ENCODE measurements at regions not wholly inside any gene's neighbourhood (a gene's known extent, or its start where the extent isn't known, plus 50 kb on each side); places are given as distances from the start of the nearest gene placed in this dataset.
"Not testable (repeated sequence)": the region's sequence is repeated elsewhere in the genome, so short reads cannot be mapped to it uniquely, and the experiment has no call there.

DNA sequence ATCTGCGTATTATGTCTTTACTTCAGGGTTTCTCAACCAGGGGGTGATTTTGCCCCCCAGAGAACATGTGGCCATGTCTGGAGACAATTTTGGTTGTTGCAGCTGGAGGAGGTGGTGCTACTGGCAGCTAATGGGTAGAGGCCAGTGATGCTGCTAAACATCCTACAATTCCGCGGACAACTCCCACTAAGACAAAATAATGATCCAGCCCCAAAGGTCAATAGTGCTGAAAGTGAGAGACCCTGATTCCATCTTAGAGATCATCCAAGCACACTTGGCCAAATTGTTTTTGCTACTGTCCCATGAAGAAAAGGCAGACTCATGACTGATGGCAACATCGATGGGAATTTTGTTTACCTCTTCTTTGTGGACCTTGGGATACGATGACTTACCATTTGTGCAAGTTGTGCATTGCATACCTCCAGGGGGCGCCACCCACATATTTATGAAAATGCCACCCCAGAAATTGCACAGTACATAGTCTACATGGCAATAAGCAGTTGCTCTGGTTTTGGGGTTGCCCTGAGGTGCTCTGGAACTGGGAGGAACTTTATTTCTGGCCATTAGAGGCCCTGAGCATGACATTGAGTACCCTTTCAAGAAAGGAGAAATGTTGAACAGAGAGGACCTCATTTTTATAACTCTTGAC, 144.3 kb downstream of the UNC93B1 start:
- WGBS, 2 donors, result 50 to 75% methylated on average over 2 to 4 of the region's 6 CpGs

DNA sequence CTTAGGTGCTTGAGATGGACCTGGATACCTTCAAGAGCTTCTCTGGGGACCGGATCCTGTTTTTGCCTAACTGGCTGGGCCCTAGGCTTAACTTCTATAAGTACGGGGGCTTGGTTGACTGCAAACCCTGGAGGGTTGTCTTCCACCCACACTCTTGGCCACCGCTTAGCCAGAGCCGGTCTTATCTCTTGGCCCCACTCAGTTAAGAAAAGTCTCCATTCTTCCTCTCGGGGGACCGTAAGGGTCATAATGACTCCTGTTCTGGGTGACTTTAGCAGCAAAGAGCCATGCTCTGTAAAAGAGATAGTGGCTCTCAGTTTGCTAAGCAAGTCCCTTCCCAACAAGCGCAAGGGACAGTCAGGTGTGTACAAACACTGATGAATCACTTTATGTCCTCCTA, 153.2 kb downstream of the UNC93B1 start:
- H3K27me3 ChIP-seq; H3K9me3 ChIP-seq; DNase-seq; intact Hi-C loops (cut with DNase I); H3K27ac ChIP-seq; H3K36me3 ChIP-seq; H3K4me3 ChIP-seq: not testable (repeated sequence)
- WGBS, 2 donors, result 83 to 89% methylated on average over 4 to 6 of the region's 7 CpGs
- peaks cover 0 to 16% (median 0%) of the 10 kb centered on the region in 3 donors for H3K4me1 ChIP-seq

More for the DNA sequence above, 144.3 kb downstream of the UNC93B1 start:
- H3K36me3 ChIP-seq; intact Hi-C loops (cut with DNase I); DNase-seq; H3K4me1 ChIP-seq; H3K4me3 ChIP-seq; H3K27ac ChIP-seq; H3K9me3 ChIP-seq; H3K27me3 ChIP-seq: not testable (repeated sequence)
- TF ChIP-seq, protein P1, sequence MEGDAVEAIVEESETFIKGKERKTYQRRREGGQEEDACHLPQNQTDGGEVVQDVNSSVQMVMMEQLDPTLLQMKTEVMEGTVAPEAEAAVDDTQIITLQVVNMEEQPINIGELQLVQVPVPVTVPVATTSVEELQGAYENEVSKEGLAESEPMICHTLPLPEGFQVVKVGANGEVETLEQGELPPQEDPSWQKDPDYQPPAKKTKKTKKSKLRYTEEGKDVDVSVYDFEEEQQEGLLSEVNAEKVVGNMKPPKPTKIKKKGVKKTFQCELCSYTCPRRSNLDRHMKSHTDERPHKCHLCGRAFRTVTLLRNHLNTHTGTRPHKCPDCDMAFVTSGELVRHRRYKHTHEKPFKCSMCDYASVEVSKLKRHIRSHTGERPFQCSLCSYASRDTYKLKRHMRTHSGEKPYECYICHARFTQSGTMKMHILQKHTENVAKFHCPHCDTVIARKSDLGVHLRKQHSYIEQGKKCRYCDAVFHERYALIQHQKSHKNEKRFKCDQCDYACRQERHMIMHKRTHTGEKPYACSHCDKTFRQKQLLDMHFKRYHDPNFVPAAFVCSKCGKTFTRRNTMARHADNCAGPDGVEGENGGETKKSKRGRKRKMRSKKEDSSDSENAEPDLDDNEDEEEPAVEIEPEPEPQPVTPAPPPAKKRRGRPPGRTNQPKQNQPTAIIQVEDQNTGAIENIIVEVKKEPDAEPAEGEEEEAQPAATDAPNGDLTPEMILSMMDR (IDR thresholded peaks at IDR 0.05), result peak in 3 of 6 experiments; percentile 18 to 52 (median 39)

GRCh38 chr11:67849766-67850165, 154.1 kb downstream of the UNC93B1 start:
- Histone ChIP-seq H3K27ac (peak overlapping the region in 3 of 4 donors; percentile 34 to 77 (median 61)), H3K4me1 (peaks cover 0 to 16% (median 0%) of the 10 kb centered on the region in 3 donors)
- WGBS, 2 donors, result 55 to 64% methylated on average over 4 to 7 of the region's 7 CpGs
- intact Hi-C loops (cut with DNase I); H3K27me3 ChIP-seq; DNase-seq; H3K4me3 ChIP-seq; H3K36me3 ChIP-seq; H3K9me3 ChIP-seq: not testable (repeated sequence)

DNA sequence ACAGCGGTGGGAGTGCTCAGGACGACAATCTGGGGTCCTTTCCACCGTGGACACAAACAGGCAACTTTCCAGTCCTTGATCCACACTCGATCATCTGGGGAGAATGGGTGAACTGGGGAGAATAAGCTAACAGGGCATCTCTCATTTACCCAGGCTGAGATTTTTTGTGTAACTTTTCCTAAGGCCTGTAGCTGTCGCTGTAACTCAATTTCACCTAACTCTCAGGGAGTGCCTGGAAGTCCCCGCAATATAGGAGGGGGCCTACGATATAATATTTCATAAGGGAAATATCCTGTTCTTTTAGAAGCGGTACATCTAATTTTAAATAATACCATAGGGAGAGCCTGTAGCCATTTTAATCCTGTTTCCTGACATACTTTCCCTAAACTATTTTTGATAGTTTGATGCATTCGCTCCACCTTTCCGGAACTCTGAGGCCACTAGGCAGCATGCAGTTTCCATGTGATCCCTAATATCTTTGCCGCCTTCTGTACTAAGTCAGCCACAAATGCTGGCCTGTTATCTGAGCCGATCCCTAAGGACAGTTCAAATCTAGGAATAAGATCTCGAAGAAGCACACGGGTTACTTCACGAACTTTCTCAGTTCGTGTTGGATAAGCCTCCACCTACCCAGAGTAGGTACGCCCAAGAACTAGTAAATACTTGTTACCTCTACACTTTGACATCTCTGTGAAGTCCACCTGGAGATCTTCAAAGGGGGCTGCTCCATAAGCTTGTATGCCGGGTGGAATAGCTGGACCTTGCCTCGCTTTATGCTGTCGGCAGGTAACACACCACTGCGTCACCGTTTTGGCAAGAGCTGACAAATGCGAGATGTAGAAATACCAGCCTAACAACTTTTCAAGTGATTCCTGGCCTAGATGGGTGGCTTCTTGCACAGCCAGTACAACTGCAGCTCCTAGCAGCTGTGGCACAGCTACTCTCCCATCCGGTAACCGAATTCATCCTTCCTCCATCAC, 155.7 kb downstream of the UNC93B1 start:
- H3K36me3 ChIP-seq; H3K9me3 ChIP-seq; intact Hi-C loops (cut with DNase I); H3K27me3 ChIP-seq; DNase-seq: not testable (repeated sequence)
- Histone ChIP-seq H3K27ac (peak overlapping the region; percentile 65 to 81 (median 76)), H3K4me3 (peak overlapping the region; percentile 22 to 53 (median 36)), H3K4me1 (peaks cover 0 to 16% (median 0%) of the 10 kb centered on the region in 3 donors)
- peak in 1 of 4 donors; percentile 10 for TF ChIP-seq POLR2A (IDR thresholded peaks at IDR 0.05)
- TF ChIP-seq, protein P1 (IDR thresholded peaks at IDR 0.05), result peak in 3 of 6 experiments; percentile 21 to 40 (median 22)
- 34 to 53% methylated on average over 17 to 21 of the region's 25 CpGs for WGBS, 2 donors

DNA sequence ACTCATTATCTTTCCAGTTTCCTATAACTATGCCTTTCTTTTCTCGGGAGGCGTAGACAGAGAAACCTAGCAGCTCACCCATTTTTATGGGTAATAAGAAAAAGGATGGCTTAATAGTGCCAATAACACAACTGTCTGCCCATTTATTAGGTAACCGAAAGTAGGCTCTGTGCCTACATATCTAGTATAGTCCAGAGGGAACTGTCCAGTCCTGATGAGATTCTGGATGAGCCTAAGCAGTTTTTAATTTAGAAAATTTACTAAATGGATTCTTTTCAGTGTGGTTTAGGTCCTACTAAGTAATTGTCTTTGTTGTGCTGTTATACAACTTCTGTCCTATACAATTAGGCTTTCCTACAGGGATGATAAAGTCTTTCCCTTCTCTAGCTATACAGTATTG, 157.6 kb downstream of the UNC93B1 start:
- DNase-seq; H3K27me3 ChIP-seq; intact Hi-C loops (cut with DNase I); H3K27ac ChIP-seq; H3K9me3 ChIP-seq; H3K36me3 ChIP-seq; H3K4me3 ChIP-seq: not testable (repeated sequence)
- WGBS, 2 donors, result 84 to 92% methylated on average over 2 to 3 of the region's 3 CpGs
- H3K4me1 ChIP-seq, result peaks cover 0 to 16% (median 0%) of the 10 kb centered on the region in 3 donors

GRCh38 chr11:67845296-67845695, 158.6 kb downstream of the UNC93B1 start:
- H3K36me3 ChIP-seq; DNase-seq; intact Hi-C loops (cut with DNase I); H3K4me3 ChIP-seq; H3K9me3 ChIP-seq; H3K27me3 ChIP-seq: not testable (repeated sequence)
- H3K27ac ChIP-seq, result peak overlapping the region in 1 of 4 donors; percentile 60
- WGBS, 2 donors, result 4 to 11% methylated on average over 2 to 4 of the region's 5 CpGs
- H3K4me1 ChIP-seq, result peaks cover 0 to 16% (median 0%) of the 10 kb centered on the region in 3 donors

DNA sequence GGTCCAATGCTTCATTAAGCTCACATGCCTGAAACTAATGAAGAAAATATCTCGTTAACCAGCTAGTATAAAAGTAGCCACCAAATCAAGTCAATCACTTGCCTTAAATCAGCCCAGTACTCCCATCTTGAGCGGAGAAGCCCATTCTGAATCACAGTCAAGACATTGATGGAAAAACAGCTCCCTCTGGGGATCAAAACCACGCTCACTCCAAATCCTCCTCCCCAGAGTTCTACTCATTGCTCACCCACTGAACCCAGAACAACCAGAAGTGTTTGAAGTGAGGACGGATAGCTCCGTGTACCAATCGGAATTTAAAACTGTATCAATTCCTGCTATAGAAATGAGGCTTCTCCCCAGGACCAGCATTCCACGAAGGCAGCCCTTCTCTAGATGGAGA, 163.3 kb downstream of the UNC93B1 start:
- H3K27me3 ChIP-seq, result peaks cover 0 to 12% (median 0%) of the 10 kb centered on the region in 4 donors
- H3K4me3 ChIP-seq; intact Hi-C loops (cut with DNase I); H3K4me1 ChIP-seq; H3K27ac ChIP-seq; H3K9me3 ChIP-seq; H3K36me3 ChIP-seq; DNase-seq: not testable (repeated sequence)
- WGBS, 2 donors, result 59 to 72% methylated on average over 6 to 7 of the region's 7 CpGs

GRCh38 chr11:67830152-67830551, 155.7 kb upstream of the ALDH3B2 start:
- H3K9me3 ChIP-seq; H3K36me3 ChIP-seq; H3K27me3 ChIP-seq; intact Hi-C loops (cut with DNase I); H3K27ac ChIP-seq; DNase-seq; H3K4me3 ChIP-seq: not testable (repeated sequence)
- 41 to 43% methylated on average over 7 of the region's 7 CpGs for WGBS, 2 donors
- H3K4me1 ChIP-seq, result peaks cover 0 to 19% (median 4%) of the 10 kb centered on the region in 3 donors

GRCh38 chr11:67826951-67827296, 152.5 kb upstream of the ALDH3B2 start:
- intact Hi-C loops (cut with DNase I); H3K4me3 ChIP-seq; H3K36me3 ChIP-seq; DNase-seq; H3K9me3 ChIP-seq: not testable (repeated sequence)
- peak overlapping the region in 1 of 4 donors; percentile 0 for H3K27ac ChIP-seq
- H3K27me3 ChIP-seq, result peaks cover 0 to 17% (median 0%) of the 10 kb centered on the region in 4 donors
- 50 to 72% methylated on average over 4 of the region's 4 CpGs for WGBS, 2 donors
- H3K4me1 ChIP-seq, result peaks cover 0 to 19% (median 4%) of the 10 kb centered on the region in 3 donors

DNA sequence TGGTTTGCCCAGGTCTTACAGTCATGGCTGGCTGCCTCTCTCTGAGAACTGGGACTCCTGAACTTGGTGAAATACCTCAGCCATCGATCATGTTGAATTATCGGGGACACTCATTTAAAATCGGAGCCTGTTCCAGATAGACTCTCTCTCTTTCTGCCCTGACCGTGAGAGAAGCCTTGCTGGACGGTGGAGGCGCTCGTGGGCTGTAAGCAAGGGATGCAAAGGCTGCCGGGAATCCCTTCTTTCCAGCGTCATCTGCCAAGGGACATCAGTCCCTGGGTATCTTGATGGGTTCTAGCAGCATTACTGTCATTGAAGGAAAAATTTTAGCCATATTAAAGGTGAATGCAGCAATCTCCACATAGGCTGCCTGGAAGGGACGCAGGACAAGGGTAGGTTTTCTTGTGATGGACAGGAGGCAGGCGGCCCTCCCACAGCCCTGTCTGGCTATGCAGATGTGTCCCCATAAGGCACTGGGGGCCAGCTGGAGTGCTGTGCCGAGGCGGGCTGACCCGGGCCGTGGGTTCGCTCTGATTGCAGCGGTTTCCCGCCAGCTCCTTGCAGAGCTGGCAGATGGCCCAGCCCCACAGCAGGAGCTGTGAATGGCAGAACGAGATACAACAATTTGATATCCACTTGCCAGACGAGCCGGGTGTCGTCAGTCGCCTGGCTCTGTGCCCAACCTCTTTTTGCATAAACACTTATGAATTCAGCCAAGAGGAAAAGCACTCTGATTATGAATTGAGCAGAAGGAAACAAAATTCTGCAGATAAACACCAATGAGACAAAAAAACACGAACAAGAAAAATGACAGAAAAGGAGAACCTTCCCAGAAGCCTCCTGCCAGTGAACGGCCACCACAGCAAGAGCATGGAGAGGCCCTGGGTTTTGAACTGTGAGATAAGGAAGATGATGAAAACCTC, 151.9 kb upstream of the ALDH3B2 start:
- peaks cover 0 to 20% (median 0%) of the 10 kb centered on the region in 4 donors for H3K27me3 ChIP-seq
- H3K36me3 ChIP-seq; H3K9me3 ChIP-seq; intact Hi-C loops (cut with DNase I); DNase-seq: not testable (repeated sequence)
- peaks cover 0 to 19% (median 4%) of the 10 kb centered on the region in 3 donors for H3K4me1 ChIP-seq
- 21 to 38% methylated on average over 12 to 14 of the region's 25 CpGs for WGBS, 2 donors
- peak overlapping the region in 1 of 4 donors; percentile 21 for H3K27ac ChIP-seq
- H3K4me3 ChIP-seq, result peak overlapping the region in 1 of 4 donors; percentile 39

Data from esophagus squamous epithelium (tissue), 5 donors.